NCI-H2196 (cell line): ENCODE measurements at regions not wholly inside any gene's neighbourhood (a gene's known extent, or its start where the extent isn't known, plus 50 kb on each side); places are given as distances from the start of the nearest gene placed in this dataset.

Source experiments
- DNase-seq: peaks from one replicate; lab custom pipeline; 2025; ENCODE audit not compliant: unreplicated experiment; lab: John Stamatoyannopoulos, UW

- no peak for DNase-seq
Measured at GRCh38 chr5:86875539-86875938, 257.8 kb downstream of the COX7C start.

GRCh38 chr5:86878250-86878649 lies 260.5 kb downstream of the COX7C start:
- DNase-seq, result no peak

- DNase-seq, result no peak
Measured at GRCh38 chr5:86879086-86879485, 261.3 kb downstream of the COX7C start.

GRCh38 chr5:86880344-86880743 lies 262.6 kb downstream of the COX7C start:
- DNase-seq, result no peak

GRCh38 chr5:86880785-86881492 lies 263.2 kb downstream of the COX7C start:
- DNase-seq, result no peak

- DNase-seq, result no peak
Measured at GRCh38 chr5:86881493-86882090, 263.9 kb downstream of the COX7C start.

GRCh38 chr5:86884608-86885007 lies 266.9 kb downstream of the COX7C start:
- no peak for DNase-seq

GRCh38 chr5:86885011-86885410 lies 267.3 kb downstream of the COX7C start:
- DNase-seq, result no peak

- DNase-seq, result no peak
Measured at GRCh38 chr5:86885489-86886230, 267.9 kb downstream of the COX7C start.

- DNase-seq, result no peak
Measured at GRCh38 chr5:86890375-86890774, 272.6 kb downstream of the COX7C start.

GRCh38 chr5:86894056-86894455 lies 276.3 kb downstream of the COX7C start:
- no peak for DNase-seq

GRCh38 chr5:86896916-86897315 lies 279.2 kb downstream of the COX7C start:
- no peak for DNase-seq

GRCh38 chr5:86909418-86910295 lies 291.9 kb downstream of the COX7C start:
- no peak for DNase-seq

- no peak for DNase-seq
Measured at GRCh38 chr5:86917117-86917579, 299.4 kb downstream of the COX7C start.

GRCh38 chr5:86918246-86918645 lies 300.5 kb downstream of the COX7C start:
- no peak for DNase-seq

GRCh38 chr5:86926033-86926432 lies 308.3 kb downstream of the COX7C start:
- no peak for DNase-seq

GRCh38 chr5:86929123-86929766 lies 311.5 kb downstream of the COX7C start:
- DNase-seq, result no peak

GRCh38 chr5:86951761-86952160 lies 315.9 kb upstream of the RASA1 start:
- DNase-seq, result no peak

GRCh38 chr5:86964889-86965288 lies 302.8 kb upstream of the RASA1 start:
- no peak for DNase-seq

GRCh38 chr5:86968301-86968753 lies 299.4 kb upstream of the RASA1 start:
- no peak for DNase-seq

GRCh38 chr5:86970361-86970760 lies 297.3 kb upstream of the RASA1 start:
- DNase-seq, result no peak
